ENCODE measurements at regions not wholly inside any gene's neighbourhood (a gene's known extent, or its start where the extent isn't known, plus 50 kb on each side); places are given as distances from the start of the nearest gene placed in this dataset.

DNA sequence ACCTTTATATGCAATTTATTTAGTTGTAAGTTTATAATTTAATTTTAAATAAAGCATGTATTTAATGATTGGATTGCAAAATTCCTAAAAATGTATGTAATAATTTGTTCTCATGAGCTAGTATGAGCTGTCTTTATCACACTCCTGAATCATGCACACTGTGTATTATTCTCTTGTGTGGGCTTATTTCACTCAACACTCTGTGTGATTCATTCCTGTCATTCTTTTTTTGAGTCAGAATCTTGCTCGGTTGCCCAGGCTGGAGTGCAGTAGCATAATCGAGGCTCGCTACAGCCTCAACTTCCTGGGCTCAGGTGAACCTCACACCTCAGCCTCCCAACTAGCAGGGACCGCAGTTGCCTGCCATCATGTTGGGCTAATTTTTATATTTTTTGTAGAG is 123.1 kb upstream of the SLC34A2 start:
- TF ChIP-seq, protein P1, sequence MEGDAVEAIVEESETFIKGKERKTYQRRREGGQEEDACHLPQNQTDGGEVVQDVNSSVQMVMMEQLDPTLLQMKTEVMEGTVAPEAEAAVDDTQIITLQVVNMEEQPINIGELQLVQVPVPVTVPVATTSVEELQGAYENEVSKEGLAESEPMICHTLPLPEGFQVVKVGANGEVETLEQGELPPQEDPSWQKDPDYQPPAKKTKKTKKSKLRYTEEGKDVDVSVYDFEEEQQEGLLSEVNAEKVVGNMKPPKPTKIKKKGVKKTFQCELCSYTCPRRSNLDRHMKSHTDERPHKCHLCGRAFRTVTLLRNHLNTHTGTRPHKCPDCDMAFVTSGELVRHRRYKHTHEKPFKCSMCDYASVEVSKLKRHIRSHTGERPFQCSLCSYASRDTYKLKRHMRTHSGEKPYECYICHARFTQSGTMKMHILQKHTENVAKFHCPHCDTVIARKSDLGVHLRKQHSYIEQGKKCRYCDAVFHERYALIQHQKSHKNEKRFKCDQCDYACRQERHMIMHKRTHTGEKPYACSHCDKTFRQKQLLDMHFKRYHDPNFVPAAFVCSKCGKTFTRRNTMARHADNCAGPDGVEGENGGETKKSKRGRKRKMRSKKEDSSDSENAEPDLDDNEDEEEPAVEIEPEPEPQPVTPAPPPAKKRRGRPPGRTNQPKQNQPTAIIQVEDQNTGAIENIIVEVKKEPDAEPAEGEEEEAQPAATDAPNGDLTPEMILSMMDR (IDR thresholded peaks at IDR 0.05): no peak
- no peak for TF ChIP-seq POLR2A (IDR thresholded peaks at IDR 0.05)
